Renal pelvis (tissue), 1 donor: ENCODE measurements at regions not wholly inside any gene's neighbourhood (a gene's known extent, or its start where the extent isn't known, plus 50 kb on each side); places are given as distances from the start of the nearest gene placed in this dataset.

Source experiments
- DNase-seq: peaks from one replicate; pipeline ENCODE4 v3.0.0-alpha.2; 2013

DNA sequence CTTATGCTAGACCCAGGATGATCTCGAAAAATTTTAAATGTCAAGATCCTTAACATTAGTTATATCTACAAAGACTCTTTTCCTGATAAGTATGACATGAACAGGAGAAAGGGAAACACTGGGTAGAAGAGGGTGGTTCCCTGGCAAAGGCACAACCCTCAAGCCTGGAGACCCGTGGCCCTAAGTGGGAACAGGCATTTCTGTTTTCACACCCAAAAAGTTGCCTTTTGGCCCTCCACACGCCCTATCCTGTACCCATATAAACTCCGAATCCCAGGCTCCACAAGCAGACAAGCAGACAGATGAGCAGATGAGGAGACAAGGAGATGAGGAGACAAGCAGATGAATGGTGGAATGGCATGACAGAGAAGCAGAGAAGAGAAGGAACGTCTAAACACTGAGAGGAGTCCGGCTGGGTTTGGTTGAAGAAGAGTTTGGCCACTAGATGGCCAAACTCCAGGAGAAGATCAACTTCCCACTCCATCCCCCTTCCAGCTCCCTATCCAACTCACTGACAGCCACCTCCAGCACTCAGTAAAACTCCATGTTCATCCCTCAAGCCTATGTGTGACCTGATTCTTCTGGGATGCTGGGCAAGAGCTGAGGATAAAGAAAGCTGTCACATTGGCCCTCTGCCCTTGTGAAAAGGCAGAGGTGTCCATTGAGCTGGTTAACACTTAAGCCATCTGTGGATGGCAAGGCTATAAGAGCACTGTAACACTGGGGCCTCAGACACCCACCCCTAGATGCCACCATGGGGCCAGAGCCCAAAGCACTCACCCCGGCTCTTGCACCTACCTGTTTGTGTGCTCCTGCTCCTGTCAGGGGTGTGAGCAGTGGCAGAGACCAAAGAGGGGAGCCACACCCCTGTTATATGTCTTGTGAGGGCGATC lies 139.6 kb upstream of the FAM20A start:
- DNase-seq: no peak

DNA sequence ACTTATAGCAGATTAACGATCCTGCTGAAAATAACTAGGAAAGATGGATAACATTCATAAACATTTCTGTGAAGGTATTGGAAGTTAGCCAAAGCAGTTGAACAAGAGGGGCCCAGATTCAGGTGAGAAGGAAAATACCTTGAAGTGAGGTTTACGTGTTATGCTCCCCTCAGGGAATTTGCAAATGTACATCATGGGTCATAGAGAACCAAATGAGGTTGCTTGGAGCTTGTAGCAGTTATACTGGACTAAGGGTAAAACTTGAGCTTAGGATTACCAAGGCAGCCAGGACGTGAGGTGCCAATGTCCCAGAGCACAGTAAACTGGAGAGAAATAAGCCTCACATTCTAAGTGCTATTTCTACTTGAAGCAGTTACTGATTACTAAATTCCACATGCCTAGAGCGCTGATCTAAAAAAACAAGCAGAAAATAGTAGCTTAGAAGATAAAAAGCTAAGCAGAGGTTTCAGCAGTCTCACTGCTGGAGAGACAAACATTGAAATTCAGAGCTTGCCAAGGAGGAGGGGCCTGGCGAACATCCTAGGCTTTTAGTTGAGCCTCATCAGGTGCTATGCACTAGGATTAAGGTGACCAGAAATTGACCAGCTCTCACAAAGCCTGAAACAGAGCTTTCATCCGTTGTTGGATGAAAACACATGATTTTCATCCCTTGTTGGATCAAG lies 136.7 kb upstream of the FAM20A start:
- DNase-seq: peak; percentile 12

DNA sequence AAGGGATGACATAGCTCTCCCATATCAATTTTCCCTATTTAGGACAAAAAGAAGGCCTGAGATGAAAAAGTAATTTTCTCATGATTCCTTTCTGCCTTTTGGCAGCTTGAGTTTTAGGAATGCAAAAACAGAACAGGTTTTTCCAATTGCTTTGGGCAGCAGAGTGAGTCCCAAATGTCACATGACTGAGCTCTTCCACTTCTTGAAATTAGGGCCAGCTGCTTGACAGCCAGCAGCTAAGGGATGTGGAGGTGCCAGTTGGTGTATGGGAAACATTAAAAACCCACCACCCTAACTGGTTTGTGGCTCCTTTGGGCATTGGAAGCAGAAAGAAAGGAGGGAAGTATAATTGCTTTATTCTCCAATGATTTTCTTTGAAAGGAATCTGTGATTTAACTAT lies 133.8 kb upstream of the FAM20A start:
- no peak for DNase-seq

DNA sequence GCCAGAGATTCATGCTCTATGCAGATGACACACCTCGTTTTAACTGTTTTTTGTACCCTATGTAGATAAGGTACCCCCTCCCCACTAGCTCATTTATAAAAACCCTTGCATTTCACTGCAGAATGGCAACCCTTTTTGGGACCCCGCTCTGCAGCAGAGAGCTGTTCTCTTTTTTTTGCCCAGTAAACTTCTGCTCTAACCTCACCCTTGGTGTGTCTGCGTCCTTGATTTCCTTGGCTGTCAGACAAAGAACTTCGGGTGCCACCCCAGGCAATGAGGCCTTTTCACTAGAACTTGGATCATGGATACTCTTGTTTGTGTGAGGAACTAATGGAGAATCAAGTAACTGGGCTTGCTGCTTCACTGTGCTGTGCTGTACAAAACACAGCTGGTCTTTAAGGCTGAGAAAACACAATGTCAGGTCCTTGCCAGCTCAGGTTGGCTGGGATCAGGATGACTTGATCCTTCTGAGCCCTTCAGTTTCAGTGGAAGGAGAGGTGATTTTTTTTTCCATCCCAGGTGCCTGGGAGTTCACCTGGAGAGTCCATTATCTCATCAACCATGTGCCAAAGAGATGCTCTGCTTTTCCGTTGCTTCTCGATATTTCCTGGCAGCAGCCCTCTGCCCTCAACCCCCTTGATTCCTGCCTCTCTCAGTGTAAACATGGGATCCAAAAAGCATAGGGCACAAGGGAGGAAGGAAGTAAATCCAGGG lies 133.2 kb upstream of the FAM20A start:
- no peak for DNase-seq

DNA sequence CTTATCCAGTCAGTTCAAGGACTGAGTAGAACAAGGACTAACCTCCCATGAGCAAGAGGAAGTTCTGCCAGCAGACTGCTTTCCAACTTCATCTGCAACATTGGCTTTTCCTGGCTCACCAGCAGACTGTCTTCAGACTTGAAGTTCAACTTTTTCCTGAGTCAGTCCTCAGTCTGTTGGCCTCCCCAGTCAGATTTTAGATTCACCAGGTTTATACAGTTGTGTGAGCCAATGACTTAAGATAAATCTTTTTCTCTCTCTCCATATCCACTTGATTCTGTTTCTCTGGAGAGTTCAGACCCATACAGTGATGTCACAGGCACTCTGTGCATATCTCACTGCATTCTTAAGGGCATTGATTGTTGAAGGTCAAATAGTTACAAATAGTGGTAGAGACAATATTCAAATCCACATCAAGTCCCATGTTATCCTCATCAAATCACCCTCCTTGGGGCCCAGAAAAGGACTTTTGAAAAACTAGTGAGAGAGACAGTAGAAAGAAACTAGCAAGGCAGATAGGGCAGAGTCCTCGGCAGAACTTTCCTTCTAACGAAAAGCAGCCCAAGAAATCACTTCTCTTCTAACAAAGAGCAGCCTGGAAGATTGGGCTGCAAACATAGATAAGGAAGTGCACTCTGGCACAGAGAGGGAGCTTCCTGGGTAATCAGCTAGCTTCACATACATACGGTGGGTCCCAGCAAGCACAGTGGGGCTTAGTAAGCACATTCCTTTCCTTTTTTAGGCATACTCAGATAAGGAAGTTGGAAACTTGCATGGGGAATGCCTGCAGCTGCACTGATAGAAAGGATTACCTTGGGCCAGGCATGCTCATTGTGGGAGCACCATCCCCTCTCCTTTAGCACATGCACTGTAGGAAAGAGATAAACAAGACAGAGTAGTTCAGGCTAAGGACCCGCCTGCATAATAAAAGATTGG lies 132.3 kb upstream of the FAM20A start:
- no peak for DNase-seq

DNA sequence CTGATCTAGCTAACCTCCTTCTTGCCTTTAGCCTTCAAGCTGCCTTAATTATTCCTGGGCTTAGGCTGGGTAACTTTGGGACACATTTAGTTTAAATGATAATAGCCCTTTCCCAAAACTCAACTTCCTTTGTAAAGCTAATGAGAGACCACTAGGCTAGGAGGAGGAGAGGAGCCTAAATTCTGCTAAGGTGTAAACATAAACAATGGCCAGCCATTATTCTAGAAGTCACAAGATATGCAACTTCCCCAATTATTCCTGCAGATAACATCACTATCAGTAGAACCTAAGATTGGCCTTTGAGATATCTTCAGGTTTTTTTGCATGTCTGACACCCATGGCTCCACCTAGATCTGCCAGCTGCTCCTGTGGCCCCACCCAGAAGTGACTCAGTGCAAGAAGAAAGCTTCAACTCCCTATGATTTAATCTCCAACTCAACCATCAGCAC lies 131.2 kb upstream of the FAM20A start:
- no peak for DNase-seq

DNA sequence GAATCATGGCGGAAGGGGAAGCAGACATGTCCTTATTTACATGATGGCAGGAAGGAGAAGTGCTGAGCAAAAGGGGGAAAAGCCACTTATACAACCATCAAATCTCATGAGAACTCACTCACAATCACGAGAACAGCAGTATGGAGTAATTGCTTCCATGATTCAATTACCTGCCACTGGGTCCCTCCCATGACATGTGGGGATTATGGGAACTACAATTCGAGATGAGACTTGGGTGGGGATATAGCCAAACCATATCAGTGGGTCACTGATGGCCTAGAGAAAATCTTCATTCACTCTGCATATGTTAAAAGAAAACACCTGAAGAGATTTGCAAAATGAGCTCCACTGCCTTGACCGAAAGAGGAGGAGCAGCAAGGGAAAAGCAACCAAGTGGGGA lies 130.3 kb upstream of the FAM20A start:
- no peak for DNase-seq

DNA sequence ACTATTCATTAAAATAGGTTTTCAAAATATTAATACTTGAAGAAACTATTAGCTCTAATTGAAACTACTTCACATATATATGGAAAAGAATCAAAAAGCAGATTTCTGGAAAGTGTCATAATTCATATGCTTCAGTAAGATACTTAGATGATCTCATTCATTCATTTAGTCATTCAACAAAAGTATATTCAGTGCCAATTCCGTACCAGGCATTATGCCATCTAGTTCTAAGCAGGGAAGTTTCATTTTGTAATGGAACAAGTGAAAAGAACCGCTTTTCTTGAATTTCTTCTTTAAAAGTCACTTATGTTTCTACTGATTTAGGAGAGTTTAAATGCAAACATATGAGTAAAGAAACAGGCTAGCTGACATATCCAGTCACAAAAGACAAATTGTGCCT lies 118.3 kb upstream of the FAM20A start:
- DNase-seq: no peak

DNA sequence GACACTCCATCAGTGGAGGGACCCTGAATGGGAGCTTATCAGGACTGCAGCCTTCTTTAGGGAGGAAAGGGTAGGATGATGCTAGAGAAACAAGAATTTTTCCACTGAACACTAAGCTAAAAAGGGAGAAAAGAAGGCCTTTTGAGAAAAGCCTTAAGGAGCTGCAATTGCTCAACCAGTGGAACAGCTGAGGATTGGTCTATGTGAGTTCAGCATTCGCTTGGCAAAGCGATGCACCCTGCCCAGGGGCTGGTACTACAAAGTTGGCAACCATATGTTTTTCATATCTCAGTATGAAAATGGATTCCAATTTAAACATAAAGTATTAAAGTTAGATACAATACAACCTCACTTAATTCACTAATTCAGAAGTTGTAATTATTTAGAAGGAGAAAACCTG lies 117.8 kb upstream of the FAM20A start:
- DNase-seq: no peak

DNA sequence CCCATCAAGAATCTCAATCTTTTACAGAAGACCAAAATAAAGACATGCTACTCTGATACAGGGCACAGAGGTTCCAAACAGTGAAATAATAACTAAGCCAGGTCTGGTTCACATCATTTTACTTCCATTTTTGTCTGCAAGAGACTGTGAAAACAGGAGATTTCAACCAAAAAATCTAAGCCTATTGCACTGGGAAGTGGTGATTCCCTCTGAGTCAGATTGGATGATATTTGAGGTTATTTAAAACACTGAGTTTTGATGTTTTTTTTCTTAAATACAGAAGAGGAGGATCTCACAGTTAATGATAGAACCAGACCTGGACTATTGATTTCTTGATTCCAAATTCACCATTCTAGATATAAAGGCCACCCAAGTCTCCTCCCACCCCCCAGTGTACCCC lies 117.3 kb upstream of the FAM20A start:
- DNase-seq: no peak

DNA sequence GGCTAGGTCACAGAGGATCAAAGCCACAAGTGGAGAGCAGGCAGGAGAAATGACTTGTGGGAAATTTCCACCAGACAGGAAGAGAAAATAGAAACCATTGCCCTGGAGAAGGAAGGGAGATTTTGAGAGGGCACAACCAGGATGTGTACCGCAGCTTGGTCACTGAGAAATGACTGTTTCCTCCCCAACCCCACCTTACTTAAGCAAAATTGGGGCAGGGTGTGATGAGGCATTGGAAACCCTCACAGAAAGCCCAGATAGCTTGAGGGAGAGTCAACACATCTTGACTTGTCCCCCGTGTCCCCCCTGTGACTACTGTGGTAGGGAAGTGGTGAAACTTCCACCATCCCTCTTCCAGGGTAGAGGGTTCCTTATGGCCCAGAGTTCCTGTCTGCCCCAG lies 113.5 kb upstream of the FAM20A start:
- DNase-seq: no peak

DNA sequence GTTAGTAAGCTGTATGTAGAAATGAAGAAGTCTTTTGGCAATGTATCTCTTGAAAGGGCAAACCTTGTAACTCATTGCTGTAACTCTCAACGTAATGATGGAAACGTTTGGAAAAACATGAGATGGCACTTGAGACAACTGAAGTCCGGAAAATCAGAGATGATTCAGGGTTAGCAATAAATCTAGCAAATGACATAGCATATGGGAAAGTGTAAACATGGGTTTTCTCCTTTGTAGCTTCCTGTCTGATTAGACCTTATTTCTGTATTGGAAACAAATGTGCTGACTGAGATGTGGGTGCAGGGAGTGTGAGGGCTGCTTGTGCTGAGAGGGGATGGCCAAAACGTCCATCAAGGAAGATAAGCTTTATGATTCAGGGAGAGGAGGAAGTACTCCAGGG lies 110.7 kb upstream of the FAM20A start:
- DNase-seq: no peak

DNA sequence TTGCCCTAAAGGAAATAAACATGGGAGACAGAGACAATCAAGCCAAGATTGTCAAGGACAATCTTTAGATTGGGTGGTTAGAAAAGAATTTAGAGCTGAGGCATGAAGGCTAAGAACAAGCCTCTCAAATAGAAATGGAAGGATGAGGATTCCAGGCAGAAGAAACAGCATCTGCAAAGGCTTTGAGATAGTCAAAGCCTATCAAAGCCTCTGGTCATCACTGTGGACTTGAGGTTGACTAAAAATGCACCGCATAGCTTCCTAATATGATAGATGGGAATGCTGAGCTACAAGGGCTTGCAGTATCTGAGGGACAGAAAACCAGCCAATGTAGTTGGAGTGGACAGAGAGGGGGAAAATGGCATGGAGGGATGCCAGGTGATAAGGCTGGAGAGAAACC lies 109.8 kb upstream of the FAM20A start:
- DNase-seq: no peak

DNA sequence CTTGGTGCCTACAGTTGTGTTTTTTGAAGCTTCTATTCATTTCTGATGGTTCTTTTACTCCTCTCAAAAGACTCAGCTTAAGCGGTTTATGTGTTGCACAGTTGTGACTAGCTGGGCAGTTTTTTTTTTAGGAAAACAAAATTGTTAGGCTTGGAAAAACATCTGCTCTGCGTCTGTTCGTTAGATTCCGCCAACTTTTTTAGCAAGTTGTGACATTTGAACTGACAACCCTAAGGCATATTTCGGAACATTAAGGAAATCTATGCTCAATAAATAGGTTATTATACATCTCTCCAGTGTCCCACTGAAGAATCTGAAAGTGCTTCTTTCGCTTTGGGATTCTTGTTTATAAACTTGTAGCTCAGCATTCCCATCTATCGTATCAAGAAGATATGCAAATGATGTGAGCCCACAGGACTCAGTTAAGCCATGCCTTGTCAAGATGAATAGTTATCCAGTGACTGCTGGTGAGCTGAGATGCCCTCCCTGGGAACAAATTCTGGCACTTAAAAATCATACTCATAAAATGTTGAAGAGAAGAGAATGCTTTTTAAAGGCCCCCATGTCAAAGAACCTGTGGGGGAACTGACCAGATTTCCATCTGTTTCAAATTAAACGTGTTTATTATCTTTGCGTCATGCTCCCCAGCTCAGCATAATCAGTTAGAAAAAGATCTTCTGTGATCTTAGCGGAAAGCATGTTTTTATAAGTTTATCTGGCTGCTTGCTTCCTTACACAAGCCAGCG lies 109.0 kb upstream of the FAM20A start:
- DNase-seq: no peak

DNA sequence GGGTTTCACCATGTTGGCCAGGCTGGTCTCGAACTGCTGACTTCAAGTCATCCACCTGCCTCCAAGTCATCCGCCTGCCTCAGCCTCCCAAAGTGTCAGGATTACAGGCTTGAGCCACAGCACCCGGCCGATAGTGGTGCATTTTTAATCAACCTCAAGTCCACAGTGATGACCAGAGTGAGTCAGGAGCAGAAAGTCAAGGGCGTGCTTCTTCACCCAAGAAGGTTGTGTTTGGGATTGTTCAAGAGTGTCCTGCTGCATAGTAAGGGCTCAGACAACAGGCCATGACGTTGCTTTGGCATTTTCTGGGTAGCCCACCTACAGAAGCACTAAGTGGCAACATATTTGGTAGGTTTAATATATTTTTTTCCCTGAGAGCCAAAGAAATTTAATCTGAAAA lies 108.3 kb upstream of the FAM20A start:
- DNase-seq: no peak

DNA sequence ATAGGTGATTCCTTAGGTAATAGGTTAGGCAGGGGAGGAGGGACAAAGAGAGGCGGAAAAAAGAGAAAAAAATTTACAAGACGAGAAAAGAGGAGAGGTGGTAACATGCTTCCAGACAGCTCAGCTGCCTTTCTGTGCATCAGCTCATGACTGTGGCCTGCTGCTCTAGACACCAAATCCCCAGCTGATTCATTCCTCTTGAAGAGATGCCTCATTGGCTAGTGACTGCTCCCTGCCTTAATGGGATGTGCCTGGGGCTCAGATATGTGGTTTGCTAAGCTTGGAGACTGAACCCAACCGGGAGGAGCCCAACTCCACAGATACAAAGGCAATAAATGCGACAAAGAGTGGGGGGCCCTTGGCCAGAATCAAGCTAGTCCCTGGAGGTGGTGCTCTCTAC lies 105.9 kb upstream of the FAM20A start:
- no peak for DNase-seq

DNA sequence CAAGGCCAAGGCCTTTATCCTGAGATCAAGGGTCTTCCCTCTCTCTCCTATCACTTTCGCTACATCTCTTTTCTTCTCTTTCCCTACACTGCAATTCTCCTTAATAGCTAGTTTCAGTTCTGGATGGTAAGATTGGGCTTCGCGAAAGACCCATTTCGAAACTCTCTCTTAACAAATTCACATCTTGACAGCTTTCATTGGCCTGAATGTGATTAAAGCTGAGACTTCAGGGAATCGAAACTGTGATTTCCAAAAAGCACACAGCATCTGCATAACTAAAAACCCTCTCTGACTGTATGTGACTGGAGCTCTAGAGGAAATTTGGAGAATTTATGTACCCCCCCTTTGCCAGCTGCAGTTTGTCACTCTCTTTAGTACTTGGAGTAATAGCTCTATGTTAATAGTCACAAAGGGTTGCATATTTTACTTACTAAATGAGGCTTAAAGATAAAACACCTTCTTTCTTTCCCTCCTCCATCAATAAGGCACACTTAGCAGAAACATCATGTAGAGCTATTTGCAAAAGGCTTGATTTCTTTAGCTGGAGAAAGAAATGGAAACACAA lies 105.3 kb upstream of the FAM20A start:
- DNase-seq: peak; percentile 68

DNA sequence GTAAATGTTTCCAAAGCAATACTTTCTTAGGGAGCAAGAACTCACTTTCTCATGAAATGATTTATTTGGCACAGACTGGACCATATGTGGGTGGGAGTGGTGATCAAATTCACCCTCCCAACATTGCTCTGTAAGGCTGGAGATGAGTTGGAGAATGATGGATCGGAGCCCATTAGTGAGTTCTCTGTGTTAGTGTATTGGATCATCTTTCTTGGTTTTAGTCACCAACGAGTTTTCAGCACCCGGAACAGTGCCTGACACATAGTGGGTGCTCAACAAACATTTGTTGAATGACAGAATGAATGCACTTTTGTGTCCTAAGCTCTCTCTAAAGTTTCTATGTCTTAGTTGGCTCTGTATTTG lies 104.5 kb upstream of the FAM20A start:
- DNase-seq: no peak

DNA sequence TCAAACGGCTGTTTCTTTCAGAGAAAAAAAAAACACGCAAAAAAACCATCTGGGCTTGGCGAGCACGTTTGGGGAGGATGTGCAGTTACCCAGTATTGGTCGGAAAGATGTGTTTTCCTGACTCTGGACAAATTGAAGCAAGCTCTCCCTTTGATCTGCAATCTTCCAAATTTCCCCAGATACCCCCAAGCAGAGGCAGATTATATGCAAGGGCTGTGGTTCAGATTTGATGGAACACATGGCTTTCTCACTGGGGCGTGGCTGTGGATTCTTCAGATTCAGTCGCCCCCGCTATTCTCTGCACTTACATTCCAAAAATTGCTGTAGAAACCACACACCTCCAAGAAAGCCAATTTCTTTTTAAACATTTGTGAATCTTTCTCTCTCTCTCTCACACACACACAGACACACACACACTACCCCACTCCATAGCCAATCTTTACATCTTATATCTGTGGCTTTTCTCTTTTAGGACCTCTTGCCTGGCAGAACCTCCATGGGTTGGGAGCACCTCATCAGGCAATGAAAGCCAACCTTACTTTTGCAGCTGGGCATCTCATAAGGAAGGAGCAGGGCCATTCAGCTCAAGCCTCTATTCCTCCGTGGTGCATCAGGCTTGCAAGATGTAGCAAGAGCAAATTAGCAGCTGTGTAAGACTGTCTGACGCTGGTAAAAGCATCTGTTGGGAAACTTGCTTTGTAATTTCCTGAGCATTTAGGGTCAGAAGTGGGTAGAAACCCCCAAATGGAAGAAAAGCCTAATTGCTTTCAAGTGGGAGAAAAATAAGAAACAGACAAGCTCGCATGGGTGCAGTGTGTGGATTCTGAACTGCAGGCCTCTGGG lies 103.9 kb upstream of the FAM20A start:
- no peak for DNase-seq

DNA sequence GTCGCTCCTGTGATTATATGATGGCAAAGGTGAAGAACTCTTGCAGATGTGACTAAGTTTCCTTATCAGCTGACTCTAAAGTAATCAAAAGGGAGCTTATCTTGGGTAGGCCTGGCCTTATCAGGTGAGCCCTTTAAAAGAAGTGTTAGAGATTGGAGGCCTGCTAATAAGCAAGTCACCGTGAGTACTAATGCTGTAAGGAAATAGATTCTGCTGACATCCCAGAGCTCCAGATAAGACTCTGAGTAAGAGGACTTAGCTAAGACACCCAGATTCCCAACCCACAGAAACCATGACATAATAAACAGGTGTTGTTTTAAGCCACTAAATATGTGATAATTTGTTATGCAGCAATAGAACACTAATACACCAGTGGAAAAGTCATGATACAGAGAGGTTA lies 99.9 kb upstream of the FAM20A start:
- DNase-seq: no peak
